ENCODE measurements at regions not wholly inside any gene's neighbourhood (a gene's known extent, or its start where the extent isn't known, plus 50 kb on each side); places are given as distances from the start of the nearest gene placed in this dataset.

- TF ChIP-seq CTCF (conservative IDR thresholded peaks at IDR 0.05) (no peak), ZFX (IDR thresholded peaks at IDR 0.05) (no peak)
Measured at GRCh38 chr11:103650330-103650729, 386.1 kb upstream of the DDI1 start.
